ENCODE measurements at regions not wholly inside any gene's neighbourhood (a gene's known extent, or its start where the extent isn't known, plus 50 kb on each side); places are given as distances from the start of the nearest gene placed in this dataset.

GRCh38 chr13:104098421-104098820 lies 1032.2 kb upstream of the SLC10A2 start:
- TF ChIP-seq POLR2AphosphoS5 (IDR thresholded peaks at IDR 0.05) (no peak), CTCF (IDR thresholded peaks at IDR 0.05) (no peak), POLR2A (IDR thresholded peaks at IDR 0.05) (no peak)

Data from breast epithelium (tissue), 3 donors.